Transverse colon (tissue), 4 donors: ENCODE measurements at regions not wholly inside any gene's neighbourhood (a gene's known extent, or its start where the extent isn't known, plus 50 kb on each side); places are given as distances from the start of the nearest gene placed in this dataset.

Source experiments
- DNase-seq: peaks from one replicate; pipeline ENCODE4 v3.0.0-alpha.2; 2019
- H3K27ac ChIP-seq, 4 donors: fragments of 200-600 bp; sonication (generic); 2 replicates each; pipeline ENCODE4 v1.5.1; 2016 to 2018; ENCODE audit warnings: inconsistent platforms in 4 of 4
- H3K27me3 ChIP-seq: fragments of 200-600 bp; sonication (generic); 2 replicates; pipeline ENCODE4 v1.5.1; 2017; ENCODE audit warnings: inconsistent platforms
- H3K36me3 ChIP-seq, 4 donors: fragments of 200-600 bp; sonication (generic); 2 replicates each; pipeline ENCODE4 v1.5.1; 2017 to 2019; ENCODE audit warnings: inconsistent platforms in 4 of 4
- H3K4me1 ChIP-seq, 4 donors: fragments of 200-600 bp; sonication (generic); 2 replicates each; pipeline ENCODE4 v1.5.1; 2017 to 2020; ENCODE audit warnings: inconsistent platforms in 4 of 4
- H3K4me3 ChIP-seq, 4 donors: fragments of 200-600 bp; sonication (generic); 1 replicate in 1 of 4; 2 replicates in 3 of 4; pipeline versions ENCODE4 v1.5.1 to v1.6.1; 2017 to 2019; ENCODE audit warnings: inconsistent platforms in 4 of 4
- H3K9me3 ChIP-seq, 2 donors: fragments of 200-600 bp; sonication (generic); 2 replicates each; pipeline ENCODE4 v1.5.1; 2017 to 2019; ENCODE audit warnings: inconsistent platforms in 2 of 2
- EP300 ChIP-seq: sonication (generic); formaldehyde crosslinking; IDR thresholded peaks from one replicate; pipeline ENCODE4 v1.6.1; 2017; ENCODE audit warnings: antibody characterized with exemption, low read depth
- POLR2A ChIP-seq: fragments of 450-650 bp; IDR thresholded peaks from one replicate; pipeline ENCODE4 v1.6.1; 2016; ENCODE audit warnings: antibody characterized with exemption, mild to moderate bottlenecking, moderate library complexity
- POLR2AphosphoS5 ChIP-seq, 3 donors: sonication (generic); formaldehyde crosslinking; IDR thresholded peaks; one replicate each; pipeline ENCODE4 v1.6.1; 2016; ENCODE audit warnings: antibody characterized with exemption in 3 of 3
- WGBS, 2 donors: methylation state at CpG; one replicate each; pipeline ENCODE4 v1.1.5; 2018; ENCODE audit warnings: low coverage in 1 of 2; 5-methylcytosine and 5-hydroxymethylcytosine counted together
- in situ Hi-C, 4 donors: fragments of 200-750 bp; cut with MboI; loops; one replicate each; pipeline versions ENCODE4 v1.15.0 to v1.15.1; 2017; ENCODE audit warnings: low sequenced_read_pairs in 3 of 4, low pct_ligation_motif_present in 1 of 4, low pct_unique_long_range_greater_than_20kb in 1 of 4
- intact Hi-C: fragments of 100-400 bp; cut with DNase I; formaldehyde crosslinking; loops from one replicate; pipeline ENCODE4 v1.15.1; 2023; ENCODE audit warnings: low total_unique reads
- TF ChIP-seq, protein P1 (sequence below), 5 experiments: fragments of 200-600 bp in 3 of 5; fragments of 450-650 bp in 2 of 5; sonication (generic) in 3 of 5; IDR thresholded peaks; 1 replicate in 2 of 5; 2 replicates in 3 of 5; pipeline ENCODE4 v1.5.1; 2016 to 2017; ENCODE audit warnings: antibody characterized with exemption in 5 of 5, inconsistent platforms in 3 of 5, mild to moderate bottlenecking in 2 of 5, moderate library complexity in 1 of 5

DNA sequence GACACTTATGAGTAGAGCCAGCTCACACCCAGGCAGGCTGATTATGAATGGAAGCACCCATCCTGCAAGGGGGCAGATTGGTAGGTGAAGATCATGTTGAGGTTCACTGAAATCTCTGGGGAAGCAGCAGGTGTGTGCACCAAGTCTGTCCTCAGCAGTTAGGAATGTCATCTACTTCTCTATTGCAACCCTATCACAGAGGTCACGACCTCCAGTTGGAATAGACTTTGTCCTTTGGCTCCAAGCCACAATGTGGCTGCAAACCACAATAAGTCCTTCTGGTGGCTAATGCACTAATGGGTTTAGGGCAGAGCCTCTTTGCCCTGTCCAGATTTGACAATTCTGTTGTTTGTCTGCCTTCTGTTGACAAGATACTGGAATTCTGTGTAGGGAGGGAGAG lies 1056.7 kb downstream of the PCDH19 start:
- no peaks in the 10 kb centered on the region for H3K4me1 ChIP-seq
- H3K27me3 ChIP-seq, result no peaks in the 10 kb centered on the region
- TF ChIP-seq POLR2AphosphoS5 (IDR thresholded peaks at IDR 0.05), result no peak
- no peak for TF ChIP-seq POLR2A
- TF ChIP-seq, protein P1, sequence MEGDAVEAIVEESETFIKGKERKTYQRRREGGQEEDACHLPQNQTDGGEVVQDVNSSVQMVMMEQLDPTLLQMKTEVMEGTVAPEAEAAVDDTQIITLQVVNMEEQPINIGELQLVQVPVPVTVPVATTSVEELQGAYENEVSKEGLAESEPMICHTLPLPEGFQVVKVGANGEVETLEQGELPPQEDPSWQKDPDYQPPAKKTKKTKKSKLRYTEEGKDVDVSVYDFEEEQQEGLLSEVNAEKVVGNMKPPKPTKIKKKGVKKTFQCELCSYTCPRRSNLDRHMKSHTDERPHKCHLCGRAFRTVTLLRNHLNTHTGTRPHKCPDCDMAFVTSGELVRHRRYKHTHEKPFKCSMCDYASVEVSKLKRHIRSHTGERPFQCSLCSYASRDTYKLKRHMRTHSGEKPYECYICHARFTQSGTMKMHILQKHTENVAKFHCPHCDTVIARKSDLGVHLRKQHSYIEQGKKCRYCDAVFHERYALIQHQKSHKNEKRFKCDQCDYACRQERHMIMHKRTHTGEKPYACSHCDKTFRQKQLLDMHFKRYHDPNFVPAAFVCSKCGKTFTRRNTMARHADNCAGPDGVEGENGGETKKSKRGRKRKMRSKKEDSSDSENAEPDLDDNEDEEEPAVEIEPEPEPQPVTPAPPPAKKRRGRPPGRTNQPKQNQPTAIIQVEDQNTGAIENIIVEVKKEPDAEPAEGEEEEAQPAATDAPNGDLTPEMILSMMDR (IDR thresholded peaks at IDR 0.05), result no peak
- no peak for TF ChIP-seq EP300
- intact Hi-C loops (no loop called here), in situ Hi-C loops (no loop called here)
- no peak overlapping the region for H3K27ac ChIP-seq
- H3K4me3 ChIP-seq, result no peak overlapping the region
- DNase-seq, result no peak
- WGBS, 2 donors, result 0% methylated on average over 1 of the region's 1 CpG; no CpG with 5 or more reads in 1 of the 2 donors
- no peaks in the 10 kb centered on the region for H3K36me3 ChIP-seq
- H3K9me3 ChIP-seq, result no peaks in the 10 kb centered on the region

DNA sequence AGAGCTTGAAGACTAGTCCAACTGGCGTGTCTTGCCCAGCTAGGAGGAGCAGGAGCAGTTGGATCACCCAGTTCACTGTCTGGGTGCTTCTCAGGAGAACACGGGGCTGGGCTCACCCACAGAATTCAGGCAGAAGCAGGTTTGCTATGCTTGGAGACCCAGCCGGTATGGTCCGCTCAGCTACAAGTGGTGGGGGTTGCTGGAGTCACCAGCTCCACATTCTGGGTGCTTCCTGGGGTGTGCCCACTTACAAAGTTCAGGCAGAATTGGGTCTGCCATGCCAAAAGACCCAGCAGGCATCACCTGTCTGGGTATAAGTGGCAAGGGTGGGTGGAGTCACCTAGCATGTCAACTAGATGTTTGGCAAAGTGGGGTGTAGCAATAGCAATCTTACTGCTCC lies 1061.8 kb downstream of the PCDH19 start:
- Histone ChIP-seq H3K9me3 (no peaks in the 10 kb centered on the region), H3K27me3 (no peaks in the 10 kb centered on the region), H3K4me3 (no peak overlapping the region), H3K4me1 (no peaks in the 10 kb centered on the region), H3K36me3 (no peaks in the 10 kb centered on the region), H3K27ac (no peak overlapping the region)
- intact Hi-C loops (no loop called here), in situ Hi-C loops (no loop called here)
- DNase-seq, result no peak
- WGBS, 2 donors, result 82% methylated on average over 4 of the region's 4 CpGs; no CpG with 5 or more reads in 1 of the 2 donors
- TF ChIP-seq, protein P1 (IDR thresholded peaks at IDR 0.05), result no peak
- no peak for TF ChIP-seq POLR2AphosphoS5 (IDR thresholded peaks at IDR 0.05)
- TF ChIP-seq EP300, result no peak
- no peak for TF ChIP-seq POLR2A

DNA sequence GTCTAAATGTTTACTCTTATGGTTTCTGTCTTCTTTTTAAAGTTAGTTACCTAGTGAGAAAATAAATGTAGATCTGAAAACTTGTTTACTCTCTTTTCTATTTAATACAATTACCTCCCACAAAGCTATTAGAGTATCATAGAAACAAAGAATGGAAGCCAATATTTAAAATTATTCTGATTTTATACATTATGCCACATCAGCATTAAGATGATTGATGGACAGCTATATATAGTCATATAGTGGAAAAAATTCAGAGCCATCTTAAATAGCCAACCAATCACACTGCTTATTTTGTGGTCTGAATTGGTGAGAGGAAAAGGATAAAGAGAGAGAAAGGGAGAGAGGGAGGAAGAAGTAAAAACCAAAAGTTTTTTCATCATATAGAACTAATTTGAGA lies 1101.8 kb downstream of the PCDH19 start:
- DNase-seq, result no peak
- intact Hi-C loops, result no loop called here

DNA sequence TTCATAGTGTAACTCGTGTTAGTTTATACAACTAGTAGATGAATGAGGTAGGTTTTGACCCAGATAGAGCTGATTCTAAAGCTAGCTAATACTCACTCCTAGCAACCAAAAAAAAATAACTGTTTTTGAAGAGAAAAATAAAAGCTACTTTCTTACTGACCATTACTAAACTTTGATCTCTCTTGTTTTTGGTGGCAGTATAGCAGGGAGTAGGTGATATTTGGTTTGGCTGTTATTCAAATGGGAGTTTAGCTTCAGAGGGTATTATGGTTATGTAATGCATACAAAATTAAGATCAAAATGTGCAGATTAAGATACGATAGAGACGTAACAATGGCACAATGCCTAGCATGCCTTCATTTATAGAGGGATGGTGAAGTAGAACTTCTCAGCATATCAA lies 1104.5 kb downstream of the PCDH19 start:
- DNase-seq, result no peak
- Histone ChIP-seq H3K4me3 (no peak overlapping the region), H3K27me3 (no peaks in the 10 kb centered on the region), H3K9me3 (no peaks in the 10 kb centered on the region), H3K27ac (no peak overlapping the region), H3K36me3 (no peaks in the 10 kb centered on the region), H3K4me1 (no peaks in the 10 kb centered on the region)
- TF ChIP-seq EP300 (no peak), POLR2A (no peak), POLR2AphosphoS5 (IDR thresholded peaks at IDR 0.05) (no peak)
- TF ChIP-seq, protein P1 (IDR thresholded peaks at IDR 0.05), result no peak
- intact Hi-C loops, result no loop called here
- in situ Hi-C loops, result no loop called here
- 37 to 40% methylated on average over 3 of the region's 3 CpGs for WGBS, 2 donors

More for the DNA sequence above, 1101.8 kb downstream of the PCDH19 start:
- in situ Hi-C loops, result no loop called here
- H3K4me1 ChIP-seq, result no peaks in the 10 kb centered on the region
- TF ChIP-seq EP300, result no peak
- TF ChIP-seq POLR2A, result no peak
- TF ChIP-seq, protein P1 (IDR thresholded peaks at IDR 0.05), result no peak
- no peak for TF ChIP-seq POLR2AphosphoS5 (IDR thresholded peaks at IDR 0.05)
- no peaks in the 10 kb centered on the region for H3K36me3 ChIP-seq
- H3K27ac ChIP-seq, result no peak overlapping the region
- no peak overlapping the region for H3K4me3 ChIP-seq
- no peaks in the 10 kb centered on the region for H3K27me3 ChIP-seq
- no peaks in the 10 kb centered on the region for H3K9me3 ChIP-seq
